ENCODE measurements at regions not wholly inside any gene's neighbourhood (a gene's known extent, or its start where the extent isn't known, plus 50 kb on each side); places are given as distances from the start of the nearest gene placed in this dataset.
"Not testable (repeated sequence)": the region's sequence is repeated elsewhere in the genome, so short reads cannot be mapped to it uniquely, and the experiment has no call there.

GRCh38 chr5:27868292-27868691 is 829.9 kb upstream of the CDH9 start:
- no peak for DNase-seq
- ATAC-seq (ENCODE audit: low read depth) = no peak
- Mint-ChIP-seq H3K9me3 (peaks cover 7% of the 10 kb centered on the region), H3K27ac (no peak overlapping the region), H3K27me3 (no peaks in the 10 kb centered on the region), H3K4me1 (no peaks in the 10 kb centered on the region), H3K36me3 (no peaks in the 10 kb centered on the region), H3K4me3 (no peak overlapping the region)
- POLR2A ChIA-PET = no interaction called here

GRCh38 chr5:27855491-27855890 is 817.1 kb upstream of the CDH9 start:
- POLR2A ChIA-PET = no interaction called here
- ATAC-seq (ENCODE audit: low read depth) = no peak
- H3K36me3 Mint-ChIP-seq = no peaks in the 10 kb centered on the region
- no peak overlapping the region for H3K27ac Mint-ChIP-seq
- no peak overlapping the region for H3K4me3 Mint-ChIP-seq
- no peaks in the 10 kb centered on the region for H3K4me1 Mint-ChIP-seq
- H3K9me3 Mint-ChIP-seq = peaks cover 2% of the 10 kb centered on the region
- DNase-seq = no peak
- H3K27me3 Mint-ChIP-seq = no peaks in the 10 kb centered on the region

GRCh38 chr5:27854243-27854852 is 816.0 kb upstream of the CDH9 start:
- Mint-ChIP-seq H3K4me1 (no peaks in the 10 kb centered on the region), H3K9me3 (peaks cover 7% of the 10 kb centered on the region), H3K4me3 (no peak overlapping the region), H3K27me3 (no peaks in the 10 kb centered on the region), H3K27ac (no peak overlapping the region), H3K36me3 (no peaks in the 10 kb centered on the region)
- DNase-seq (no peak), ATAC-seq (ENCODE audit: low read depth) (no peak)
- POLR2A ChIA-PET = no interaction called here

- Mint-ChIP-seq H3K9me3 (peaks cover 13% of the 10 kb centered on the region), H3K36me3 (no peaks in the 10 kb centered on the region), H3K27me3 (no peaks in the 10 kb centered on the region), H3K27ac (no peak overlapping the region), H3K4me3 (no peak overlapping the region), H3K4me1 (no peaks in the 10 kb centered on the region)
- POLR2A ChIA-PET = no interaction called here
- no peak for ATAC-seq (ENCODE audit: low read depth)
- DNase-seq = no peak
Observed at GRCh38 chr5:27845248-27845647, 806.9 kb upstream of the CDH9 start.

GRCh38 chr5:27836704-27837103 is 798.3 kb upstream of the CDH9 start:
- H3K36me3 Mint-ChIP-seq, POLR2A ChIA-PET, H3K4me1 Mint-ChIP-seq: not testable (repeated sequence)

GRCh38 chr5:27832886-27833285 is 794.5 kb upstream of the CDH9 start:
- POLR2A ChIA-PET = no interaction called here
- Mint-ChIP-seq H3K9me3 (peaks cover 13% of the 10 kb centered on the region), H3K27me3 (no peaks in the 10 kb centered on the region), H3K4me3 (no peak overlapping the region), H3K4me1 (no peaks in the 10 kb centered on the region), H3K27ac (no peak overlapping the region), H3K36me3 (no peaks in the 10 kb centered on the region)
- ATAC-seq (ENCODE audit: low read depth) (no peak), DNase-seq (no peak)

More at GRCh38 chr5:27836704-27837103, 798.3 kb upstream of the CDH9 start:
- H3K27me3 Mint-ChIP-seq; ATAC-seq (ENCODE audit: low read depth); DNase-seq; H3K4me3 Mint-ChIP-seq; H3K27ac Mint-ChIP-seq: not testable (repeated sequence)
- peaks cover 13% of the 10 kb centered on the region for H3K9me3 Mint-ChIP-seq

GRCh38 chr5:27830546-27830945 is 792.2 kb upstream of the CDH9 start:
- H3K27me3 Mint-ChIP-seq = no peaks in the 10 kb centered on the region
- ATAC-seq (ENCODE audit: low read depth) = no peak

GRCh38 chr5:27821681-27822080 is 783.3 kb upstream of the CDH9 start:
- H3K4me1 Mint-ChIP-seq = no peaks in the 10 kb centered on the region
- no peaks in the 10 kb centered on the region for H3K9me3 Mint-ChIP-seq
- no peaks in the 10 kb centered on the region for H3K27me3 Mint-ChIP-seq
- H3K27ac Mint-ChIP-seq = no peak overlapping the region
- H3K36me3 Mint-ChIP-seq = no peaks in the 10 kb centered on the region
- POLR2A ChIA-PET = no interaction called here
- H3K4me3 Mint-ChIP-seq = no peak overlapping the region
- DNase-seq (no peak), ATAC-seq (ENCODE audit: low read depth) (no peak)

More at GRCh38 chr5:27830546-27830945, 792.2 kb upstream of the CDH9 start:
- no peaks in the 10 kb centered on the region for H3K4me1 Mint-ChIP-seq
- peaks cover 7% of the 10 kb centered on the region for H3K9me3 Mint-ChIP-seq
- POLR2A ChIA-PET = no interaction called here
- no peak for DNase-seq
- no peak overlapping the region for H3K27ac Mint-ChIP-seq
- no peaks in the 10 kb centered on the region for H3K36me3 Mint-ChIP-seq
- no peak overlapping the region for H3K4me3 Mint-ChIP-seq

- ATAC-seq (ENCODE audit: low read depth) (no peak), DNase-seq (no peak)
- Mint-ChIP-seq H3K27me3 (no peaks in the 10 kb centered on the region), H3K4me3 (no peak overlapping the region), H3K36me3 (no peaks in the 10 kb centered on the region), H3K4me1 (no peaks in the 10 kb centered on the region), H3K9me3 (peaks cover 4% of the 10 kb centered on the region), H3K27ac (no peak overlapping the region)
- POLR2A ChIA-PET = no interaction called here
Observed at GRCh38 chr5:27818888-27819287, 780.5 kb upstream of the CDH9 start.

- H3K4me3 Mint-ChIP-seq = no peak overlapping the region
- POLR2A ChIA-PET = no interaction called here
- no peaks in the 10 kb centered on the region for H3K27me3 Mint-ChIP-seq
- H3K4me1 Mint-ChIP-seq = no peaks in the 10 kb centered on the region
- peaks cover 5% of the 10 kb centered on the region for H3K9me3 Mint-ChIP-seq
- ATAC-seq (ENCODE audit: low read depth) (no peak), DNase-seq (no peak)
- no peak overlapping the region for H3K27ac Mint-ChIP-seq
- H3K36me3 Mint-ChIP-seq = no peaks in the 10 kb centered on the region
Observed at GRCh38 chr5:27814983-27815382, 776.6 kb upstream of the CDH9 start.

- ATAC-seq (ENCODE audit: low read depth) (no peak), DNase-seq (no peak)
- no peaks in the 10 kb centered on the region for H3K4me1 Mint-ChIP-seq
- H3K4me3 Mint-ChIP-seq = no peak overlapping the region
- POLR2A ChIA-PET = no interaction called here
- no peaks in the 10 kb centered on the region for H3K27me3 Mint-ChIP-seq
- H3K9me3 Mint-ChIP-seq = peaks cover 5% of the 10 kb centered on the region
- H3K36me3 Mint-ChIP-seq = no peaks in the 10 kb centered on the region
- H3K27ac Mint-ChIP-seq = no peak overlapping the region
Observed at GRCh38 chr5:27814286-27814685, 775.9 kb upstream of the CDH9 start.

- DNase-seq (no peak), ATAC-seq (ENCODE audit: low read depth) (no peak)
- H3K4me3 Mint-ChIP-seq = no peak overlapping the region
- no peaks in the 10 kb centered on the region for H3K27me3 Mint-ChIP-seq
- peaks cover 7% of the 10 kb centered on the region for H3K9me3 Mint-ChIP-seq
- H3K27ac Mint-ChIP-seq = no peak overlapping the region
- H3K36me3 Mint-ChIP-seq = no peaks in the 10 kb centered on the region
- H3K4me1 Mint-ChIP-seq = no peaks in the 10 kb centered on the region
- POLR2A ChIA-PET = no interaction called here
Observed at GRCh38 chr5:27810458-27810857, 772.1 kb upstream of the CDH9 start.

- Mint-ChIP-seq H3K27ac (no peak overlapping the region), H3K4me1 (no peaks in the 10 kb centered on the region), H3K9me3 (peaks cover 2% of the 10 kb centered on the region), H3K4me3 (no peak overlapping the region), H3K36me3 (no peaks in the 10 kb centered on the region), H3K27me3 (no peaks in the 10 kb centered on the region)
- ATAC-seq (ENCODE audit: low read depth) (no peak), DNase-seq (no peak)
- POLR2A ChIA-PET = no interaction called here
Observed at GRCh38 chr5:27797220-27797619, 758.8 kb upstream of the CDH9 start.

- no peak for DNase-seq
- POLR2A ChIA-PET = no interaction called here
- Mint-ChIP-seq H3K4me1 (no peaks in the 10 kb centered on the region), H3K27ac (no peak overlapping the region), H3K27me3 (no peaks in the 10 kb centered on the region), H3K4me3 (no peak overlapping the region), H3K36me3 (no peaks in the 10 kb centered on the region), H3K9me3 (no peaks in the 10 kb centered on the region)
- no peak for ATAC-seq (ENCODE audit: low read depth)
Observed at GRCh38 chr5:27788184-27788583, 749.8 kb upstream of the CDH9 start.

GRCh38 chr5:27784317-27784716 is 745.9 kb upstream of the CDH9 start:
- POLR2A ChIA-PET = no interaction called here
- no peaks in the 10 kb centered on the region for H3K36me3 Mint-ChIP-seq
- no peak for ATAC-seq (ENCODE audit: low read depth)
- no peak overlapping the region for H3K27ac Mint-ChIP-seq
- no peaks in the 10 kb centered on the region for H3K27me3 Mint-ChIP-seq
- DNase-seq = no peak
- H3K9me3 Mint-ChIP-seq = peaks cover 2% of the 10 kb centered on the region
- H3K4me1 Mint-ChIP-seq = no peaks in the 10 kb centered on the region
- H3K4me3 Mint-ChIP-seq = no peak overlapping the region

Measured in activated naive CD8-positive, alpha-beta T cell treated with anti-CD3 and anti-CD28 coated beads, Interleukin-2, amount 10 ng/mL, durations not matched to agents 7 days and 5 days (primary cell).